ENCODE measurements at regions not wholly inside any gene's neighbourhood (a gene's known extent, or its start where the extent isn't known, plus 50 kb on each side); places are given as distances from the start of the nearest gene placed in this dataset.

- H3K4me3 ChIP-seq (ENCODE audit: low read depth, low read length): no peak overlapping the region
- TF ChIP-seq CTCF (IDR thresholded peaks at IDR 0.05; ENCODE audit: borderline replicate concordance, insufficient read depth, low read depth, low read length): no peak
These were observed 436.0 kb upstream of the PROK2 start for GRCh38 chr3:72220946-72221345.

DNA sequence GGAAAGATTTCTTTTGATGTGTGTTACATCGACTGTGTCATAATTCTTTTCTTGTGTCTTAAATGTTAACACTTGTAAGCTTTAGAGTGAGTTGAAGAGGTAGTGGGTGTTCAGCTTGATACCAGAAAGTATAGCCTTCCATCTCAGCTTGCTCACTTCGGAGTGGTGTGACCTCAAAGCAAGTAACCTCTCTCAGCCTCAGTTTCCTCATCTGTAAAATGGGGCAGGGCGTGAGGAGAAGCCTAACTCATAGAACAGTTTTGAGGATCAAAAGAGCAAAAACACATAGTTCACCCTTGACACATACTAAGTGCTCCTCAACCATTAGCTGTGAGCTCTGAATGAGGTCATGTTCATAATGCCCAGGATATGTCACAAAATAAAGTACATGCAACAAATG lies 434.8 kb upstream of the PROK2 start:
- no peak overlapping the region for H3K4me3 ChIP-seq (ENCODE audit: low read depth, low read length)
- no peak for TF ChIP-seq CTCF (IDR thresholded peaks at IDR 0.05; ENCODE audit: borderline replicate concordance, insufficient read depth, low read depth, low read length)

- no peak overlapping the region for H3K4me3 ChIP-seq (ENCODE audit: low read depth, low read length)
- no peak for TF ChIP-seq CTCF (IDR thresholded peaks at IDR 0.05; ENCODE audit: borderline replicate concordance, insufficient read depth, low read depth, low read length)
These were observed 432.6 kb upstream of the PROK2 start for GRCh38 chr3:72217570-72217969.

DNA sequence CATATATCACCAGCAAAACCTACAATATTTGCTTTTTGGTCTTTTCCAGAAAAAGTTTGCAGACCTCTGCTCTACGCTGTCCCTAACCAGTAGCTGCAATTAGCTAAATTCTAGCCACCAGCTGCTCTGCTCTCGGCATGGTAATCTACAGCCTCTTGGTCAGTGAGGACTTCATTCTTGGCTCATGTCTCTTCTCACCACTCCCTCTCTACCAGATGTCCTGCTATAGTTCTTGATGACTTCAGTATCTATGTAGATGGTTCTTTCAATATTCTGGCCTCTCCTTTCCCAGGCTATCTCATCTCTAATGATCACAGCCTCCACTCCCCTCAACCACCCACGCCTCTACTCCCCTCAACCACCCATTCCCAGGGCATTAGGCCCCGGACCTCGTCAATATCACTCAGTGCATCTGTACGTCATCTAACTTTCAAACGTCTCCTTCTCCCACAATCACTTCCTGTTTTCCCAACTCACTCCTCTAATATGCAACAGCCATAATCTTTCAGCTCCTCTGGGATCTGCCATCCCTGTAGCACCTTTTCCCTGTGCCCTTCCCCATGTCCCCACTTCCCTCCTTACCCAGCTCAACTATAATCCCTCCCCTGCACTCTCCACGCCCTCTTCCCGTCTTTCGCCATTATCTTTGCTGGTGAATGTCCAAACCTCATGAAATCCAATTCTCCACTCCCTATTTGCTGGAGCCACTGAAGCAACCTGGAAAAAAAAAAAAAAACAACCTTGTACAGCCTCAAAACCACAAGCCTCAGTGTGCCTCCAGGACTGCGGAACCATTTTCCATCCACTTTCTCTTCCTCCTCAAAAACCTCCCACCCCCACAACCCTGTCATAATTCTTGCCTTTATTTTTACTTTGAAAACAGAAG lies 429.4 kb upstream of the PROK2 start:
- H3K4me3 ChIP-seq (ENCODE audit: low read depth, low read length): no peak overlapping the region
- TF ChIP-seq CTCF (IDR thresholded peaks at IDR 0.05; ENCODE audit: borderline replicate concordance, insufficient read depth, low read depth, low read length): no peak

DNA sequence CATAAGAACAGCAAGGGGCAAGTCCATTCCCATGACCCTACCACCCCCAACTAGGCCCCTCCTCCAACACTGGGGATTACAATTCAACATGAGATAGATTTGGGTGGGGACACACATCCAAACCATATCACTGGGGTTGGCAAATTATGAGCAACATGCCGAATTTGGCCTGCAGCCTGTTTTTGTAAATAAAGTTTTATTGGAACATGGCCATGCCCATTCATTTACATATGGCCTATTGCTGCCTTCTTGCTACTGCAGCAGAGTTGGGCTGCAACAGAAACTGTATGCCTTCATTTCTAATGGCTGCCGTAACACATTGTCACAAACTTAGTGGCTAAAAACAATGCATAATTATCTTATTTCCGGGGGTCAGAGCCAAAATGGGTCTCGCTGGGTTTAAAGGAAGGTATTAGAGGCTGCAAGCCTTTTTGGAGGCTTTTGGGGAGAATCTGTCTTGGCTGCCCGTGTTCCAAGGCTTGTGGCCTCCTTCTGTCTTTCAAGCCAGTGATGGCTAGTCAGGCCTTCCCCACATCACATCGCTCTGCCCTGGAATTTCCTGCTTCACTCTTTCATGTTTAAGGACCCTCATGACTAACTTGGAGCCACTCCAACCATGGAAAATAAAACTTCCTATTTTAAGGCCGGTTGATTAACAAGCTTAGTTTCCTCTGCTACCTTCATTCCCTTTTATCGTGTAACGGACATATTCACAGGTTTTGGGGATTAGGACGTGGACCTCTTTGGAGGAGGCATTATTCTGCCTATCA lies 428.5 kb upstream of the PROK2 start:
- TF ChIP-seq CTCF (IDR thresholded peaks at IDR 0.05; ENCODE audit: borderline replicate concordance, insufficient read depth, low read depth, low read length): no peak

GRCh38 chr3:72212396-72212795 lies 427.4 kb upstream of the PROK2 start:
- no peak for TF ChIP-seq CTCF (IDR thresholded peaks at IDR 0.05; ENCODE audit: borderline replicate concordance, insufficient read depth, low read depth, low read length)
- no peak overlapping the region for H3K4me3 ChIP-seq (ENCODE audit: low read depth, low read length)

More for the DNA sequence above, 428.5 kb upstream of the PROK2 start:
- no peak overlapping the region for H3K4me3 ChIP-seq (ENCODE audit: low read depth, low read length)

All from GM12875 (cell line).